Activated CD8-positive, alpha-beta memory T cell treated with anti-CD3 and anti-CD28 coated beads, Interleukin-2, amount 50 U/mL, for 1 hour (primary cell): ENCODE measurements at regions not wholly inside any gene's neighbourhood (a gene's known extent, or its start where the extent isn't known, plus 50 kb on each side); places are given as distances from the start of the nearest gene placed in this dataset.

ENCODE experiments used
- DNase-seq: peaks from one replicate; pipeline ENCODE4 v3.0.0-alpha.2; 2020; ENCODE audit errors: extremely low read depth

DNA sequence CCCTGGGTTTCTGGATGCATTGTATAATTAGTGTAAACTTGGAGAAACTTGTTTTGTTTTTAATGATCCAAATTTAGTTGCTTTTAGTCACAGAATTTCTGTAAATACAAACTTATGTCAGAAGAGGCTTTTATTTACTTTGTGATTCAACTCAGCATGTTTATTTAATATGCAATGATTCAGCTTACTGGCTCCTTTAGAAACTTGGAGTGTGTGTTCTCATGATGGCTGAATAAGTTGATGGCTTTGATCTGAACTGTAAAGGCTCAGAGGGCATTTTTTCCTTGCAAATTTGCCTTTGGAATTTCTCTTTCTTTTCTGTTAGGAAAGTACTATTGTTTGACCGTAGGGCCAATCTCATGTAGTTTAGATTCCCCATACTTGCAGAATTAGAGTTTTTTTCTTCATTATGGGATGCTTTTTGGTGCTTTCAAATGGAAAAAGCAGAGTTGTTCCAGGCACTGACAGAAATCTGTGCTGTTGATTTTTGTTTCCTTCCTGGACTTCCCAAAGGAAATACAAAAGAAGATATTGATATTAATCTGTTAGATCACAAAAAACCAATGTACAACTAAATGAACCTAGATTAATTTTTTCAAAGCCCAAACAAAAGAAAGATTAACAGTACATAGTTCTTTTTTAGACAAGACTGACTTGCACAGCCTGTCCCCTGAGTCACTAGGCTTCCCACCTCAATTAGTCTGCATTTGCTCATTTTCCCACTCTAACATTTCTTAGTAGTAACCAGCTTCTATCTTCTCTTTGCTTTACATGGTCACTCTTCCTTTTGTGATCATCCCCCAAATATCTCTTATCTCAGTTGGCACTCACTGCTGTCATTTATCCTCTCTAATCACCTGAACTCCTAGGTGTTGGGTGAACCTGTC lies 96.8 kb upstream of the AGR3 start:
- DNase-seq, result no peak

DNA sequence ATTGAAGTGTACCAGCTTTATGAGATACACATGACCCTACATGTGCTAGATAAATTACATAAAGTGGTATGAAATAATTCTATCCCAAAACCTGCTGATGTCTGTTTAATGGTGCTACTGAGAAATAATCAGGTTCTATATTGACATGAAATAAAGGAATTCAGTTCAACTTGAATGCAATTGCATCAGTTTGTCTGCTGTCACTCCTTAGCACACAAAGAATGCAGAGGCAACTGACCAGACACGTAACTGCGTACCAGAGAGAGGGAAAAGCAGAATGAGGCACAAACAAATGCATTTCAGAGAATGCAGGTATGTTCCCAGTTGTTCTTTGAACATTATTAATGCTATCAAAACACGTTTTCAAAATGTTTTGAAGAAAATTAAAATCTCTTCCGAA lies 98.8 kb upstream of the AGR3 start:
- DNase-seq, result no peak

DNA sequence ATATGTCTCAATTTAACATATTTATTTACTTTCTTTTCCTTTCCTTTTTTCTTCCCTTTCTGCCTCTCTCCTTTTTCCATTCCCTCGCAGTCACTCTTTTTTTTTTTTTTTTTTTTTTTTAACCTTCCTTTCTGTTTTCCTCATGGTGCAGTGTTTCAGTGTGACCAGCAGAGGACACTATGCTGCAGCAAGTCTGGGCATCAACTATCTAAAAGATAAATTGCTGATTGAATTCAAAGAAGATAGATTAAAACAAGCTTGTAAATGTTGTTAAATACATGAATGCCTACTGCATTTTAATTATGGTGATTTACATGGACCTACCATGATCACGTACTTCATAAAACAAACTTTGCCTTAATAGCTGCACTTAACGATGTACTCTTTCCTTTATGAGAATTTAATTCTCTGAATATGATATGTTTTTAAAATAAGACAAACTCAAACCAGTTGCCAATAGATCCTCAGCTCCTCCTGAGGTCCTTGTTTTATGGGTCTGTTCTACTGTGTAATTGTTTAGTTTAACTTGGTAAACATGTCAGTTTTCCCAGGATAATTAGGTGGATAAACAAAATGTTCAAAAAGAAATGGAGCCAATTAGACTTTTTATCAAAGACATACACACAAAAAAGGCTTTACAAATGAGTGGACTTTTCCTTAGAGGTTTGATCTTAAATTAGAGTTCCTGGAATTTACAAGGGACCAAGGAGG lies 101.0 kb upstream of the AGR3 start:
- no peak for DNase-seq

DNA sequence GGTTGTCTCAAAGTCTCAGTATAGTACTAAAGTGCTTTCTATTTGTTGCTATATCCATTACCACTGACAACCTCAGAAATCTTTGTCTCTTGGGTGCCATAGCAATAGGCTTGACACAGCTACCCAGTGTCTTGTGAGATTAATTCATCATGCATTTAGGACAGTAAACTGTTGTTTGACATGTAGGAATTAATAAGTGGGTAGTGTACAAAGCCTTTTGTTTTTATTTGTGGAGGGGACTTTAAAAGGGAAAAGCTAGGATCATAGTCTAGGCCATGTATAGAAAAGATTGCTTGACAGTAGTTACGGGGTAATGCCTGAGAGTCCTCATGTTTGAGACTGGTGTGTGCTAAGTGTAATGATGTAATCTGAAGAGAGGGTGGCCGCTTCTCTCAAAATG lies 102.6 kb upstream of the AGR3 start:
- DNase-seq, result no peak

DNA sequence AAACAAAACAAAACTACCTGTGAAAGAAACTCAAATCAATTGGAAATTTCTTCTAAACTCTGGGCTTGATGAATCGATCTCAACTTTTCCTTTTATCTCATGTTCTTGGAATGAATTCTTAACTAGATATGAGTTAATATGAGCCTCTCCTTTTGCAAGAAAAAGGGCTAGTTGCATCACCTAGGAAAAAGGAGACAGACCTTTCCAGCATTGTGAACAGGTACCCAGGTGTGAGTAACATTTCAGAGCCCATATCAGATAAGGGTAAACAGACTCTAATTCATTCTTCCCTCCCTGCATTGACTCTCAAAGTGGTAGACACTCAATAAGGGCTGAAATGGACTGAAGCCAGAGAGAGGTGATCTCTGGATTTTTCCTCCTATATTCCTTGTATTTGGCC lies 103.8 kb upstream of the AGR3 start:
- DNase-seq, result no peak

DNA sequence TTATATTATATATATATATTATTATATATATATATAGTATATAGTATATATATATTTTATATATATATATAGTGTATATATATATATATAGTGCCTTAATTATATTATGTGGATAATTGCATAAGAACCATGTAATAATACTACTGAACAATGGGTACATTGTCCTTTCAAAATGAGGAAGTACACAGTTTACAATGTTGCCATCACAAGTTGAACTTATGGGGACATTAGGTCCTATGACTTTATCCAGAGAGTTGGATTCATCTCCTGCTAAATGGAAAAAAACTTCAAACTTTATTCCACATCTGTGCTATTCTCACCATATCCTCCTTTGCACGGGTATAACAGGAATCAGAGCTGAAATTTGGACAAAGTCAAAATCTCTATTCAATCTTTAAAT lies 105.0 kb upstream of the AGR3 start:
- DNase-seq, result no peak

DNA sequence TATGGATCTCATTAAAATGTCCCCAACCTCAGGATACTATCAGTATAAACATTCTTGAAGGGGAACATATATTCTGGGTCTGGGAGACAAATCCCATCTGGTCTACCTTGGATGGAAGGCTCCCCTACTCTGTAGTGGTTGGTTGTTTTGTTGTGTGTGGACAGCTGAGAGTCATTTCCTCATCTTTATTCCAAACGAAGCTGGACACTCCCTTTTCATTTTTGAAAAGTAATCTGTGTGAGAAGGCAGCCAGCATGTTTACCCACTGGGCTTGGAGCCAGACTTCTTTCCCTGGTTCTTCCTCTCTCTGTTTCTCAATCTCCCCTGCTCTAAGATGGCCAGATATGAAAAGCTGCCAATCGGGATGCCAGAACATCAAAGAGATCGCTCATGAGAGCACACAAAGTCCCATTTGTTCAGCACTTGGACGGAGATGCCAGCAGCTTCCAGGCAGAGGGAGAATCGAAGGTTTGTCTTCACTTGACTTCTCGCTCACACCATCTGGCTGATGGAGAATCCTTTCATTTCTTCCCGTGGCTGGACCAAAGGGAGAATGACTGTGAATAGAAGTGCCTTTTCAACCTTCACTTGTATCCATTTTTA lies 108.1 kb upstream of the AGR3 start:
- DNase-seq, result no peak

DNA sequence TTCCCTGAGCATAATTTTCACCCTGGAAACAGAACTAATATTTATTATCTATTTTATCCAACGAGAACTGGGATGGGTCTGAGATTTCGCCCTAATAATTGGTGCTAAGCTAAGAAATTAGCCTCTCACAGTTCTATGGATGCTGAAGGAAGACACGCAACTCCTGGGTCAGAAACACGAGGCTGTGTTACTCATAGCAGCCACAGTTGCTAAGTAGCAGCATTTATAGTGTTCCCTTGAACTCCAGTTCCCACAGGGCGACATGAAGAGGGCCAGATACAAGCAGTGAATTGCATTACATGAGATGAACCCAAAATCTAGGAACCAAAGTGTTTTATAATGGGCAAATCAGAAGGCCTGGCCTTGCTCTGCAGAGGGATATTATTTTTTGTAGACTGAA lies 109.8 kb upstream of the AGR3 start:
- DNase-seq, result no peak

DNA sequence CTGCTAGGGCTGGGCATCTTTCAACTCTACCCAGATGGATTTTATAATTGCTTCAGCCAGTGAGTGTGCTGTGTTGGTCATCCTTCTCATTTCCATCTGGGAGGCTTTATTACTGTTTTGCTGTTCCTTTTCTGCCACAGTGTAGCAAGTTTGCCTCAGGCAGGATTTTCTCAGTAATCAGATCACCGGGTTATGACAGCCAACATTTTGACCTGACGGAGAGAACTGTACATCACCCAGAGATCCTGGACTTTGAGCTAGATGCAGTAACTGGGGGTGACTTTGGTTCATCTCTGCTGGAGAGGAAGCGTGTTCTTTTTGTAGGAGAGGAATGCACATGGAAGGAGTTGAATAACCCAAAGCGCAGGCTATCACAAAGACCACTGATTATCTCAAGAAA lies 111.8 kb upstream of the AGR3 start:
- DNase-seq, result no peak

DNA sequence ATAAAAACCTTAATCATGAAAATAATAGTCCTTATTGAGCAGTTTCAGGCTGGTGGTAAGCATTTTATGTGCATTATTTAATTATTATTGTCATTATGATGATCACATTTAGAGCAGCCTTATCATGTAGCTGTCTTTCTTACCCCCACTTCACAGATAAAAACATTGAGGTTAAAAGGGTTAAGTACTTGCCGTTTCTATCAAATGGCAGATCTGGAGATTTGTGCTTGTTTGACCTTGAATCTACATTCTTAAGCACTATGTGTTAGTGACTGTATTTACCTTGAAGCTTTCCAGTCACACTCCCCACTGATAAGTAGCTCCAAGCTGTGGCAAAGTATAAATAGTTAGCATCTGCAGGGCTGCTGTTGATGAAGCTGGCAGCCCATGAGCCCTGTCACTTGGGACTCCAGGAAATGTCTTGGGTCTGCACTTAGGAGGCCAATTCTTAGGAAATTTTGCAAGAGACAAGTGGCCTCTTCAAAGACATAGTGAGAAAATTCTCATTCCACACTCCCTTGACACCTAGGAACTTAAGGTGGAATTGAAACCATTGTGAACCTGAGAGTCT lies 116.8 kb upstream of the AGR3 start:
- DNase-seq, result no peak

DNA sequence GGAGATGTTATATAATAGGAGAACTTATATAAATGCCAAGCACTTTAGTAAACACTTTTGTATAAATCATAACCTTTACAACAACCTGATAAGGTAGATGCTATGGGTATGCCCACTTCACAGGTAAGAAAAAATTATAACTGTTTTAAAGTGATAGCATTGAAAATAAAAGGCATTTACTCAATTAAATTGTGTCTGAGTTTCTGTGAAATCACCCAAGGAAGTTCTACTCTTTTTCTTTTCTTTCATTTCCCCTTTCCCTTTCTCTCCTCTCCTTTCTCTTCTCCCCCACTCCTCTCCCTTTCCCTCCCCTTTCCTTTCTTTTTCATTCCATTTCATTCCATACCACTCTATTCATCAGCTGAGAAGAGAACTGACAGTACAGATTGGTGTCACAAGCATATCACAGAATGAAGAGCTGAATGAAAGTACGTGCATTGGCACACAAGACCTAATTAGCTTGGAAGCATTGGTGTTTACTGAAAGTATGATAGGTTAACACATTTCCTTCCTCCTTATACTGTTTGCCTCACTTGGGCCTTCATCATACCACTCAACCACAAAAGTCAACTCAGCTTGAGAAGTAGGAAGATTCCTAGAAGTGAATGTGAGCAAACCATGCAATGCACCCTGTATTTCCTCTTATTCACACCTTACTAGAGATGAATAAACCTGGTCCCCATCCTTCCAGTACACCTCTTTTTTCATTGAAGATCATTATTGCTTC lies 117.9 kb upstream of the AGR3 start:
- DNase-seq, result no peak

DNA sequence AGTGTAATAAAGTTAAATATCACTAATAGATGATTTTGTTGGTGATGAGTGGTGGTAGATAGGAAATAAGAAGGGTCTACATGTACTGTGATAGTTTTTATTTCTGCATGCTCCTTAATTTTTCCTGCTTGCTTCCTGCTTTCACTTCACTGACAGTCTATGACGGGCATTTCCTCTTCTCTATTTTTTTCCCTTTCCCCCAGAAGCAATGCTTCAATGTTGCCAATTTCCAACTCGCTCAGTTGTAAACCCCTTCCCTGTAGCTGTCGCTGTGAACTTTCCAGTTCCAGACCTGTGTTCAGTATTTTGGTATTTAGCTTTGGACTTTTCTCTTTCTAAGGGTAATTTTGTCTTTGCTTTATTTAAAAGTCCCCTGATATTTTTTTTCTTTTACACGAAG lies 123.5 kb upstream of the AGR3 start:
- no peak for DNase-seq

DNA sequence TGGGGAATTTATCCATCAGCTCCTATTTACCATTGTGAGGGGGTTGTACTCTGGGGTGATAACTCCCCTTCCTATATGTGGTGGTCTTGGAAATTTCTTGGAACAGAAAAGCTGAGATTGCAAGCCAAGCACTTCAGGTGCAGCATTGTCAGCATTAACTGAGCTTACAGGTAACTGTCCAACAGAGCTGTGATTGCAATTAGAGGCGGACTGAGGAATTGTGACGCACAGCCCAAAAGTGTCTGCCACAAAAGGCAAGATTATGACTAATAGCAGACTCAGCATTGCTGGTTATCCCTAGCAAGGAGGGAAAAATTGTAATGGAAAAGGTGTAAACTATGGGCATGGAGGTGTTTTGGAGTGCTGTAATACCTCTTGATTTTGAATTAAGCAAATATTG lies 126.1 kb upstream of the AGR3 start:
- no peak for DNase-seq

DNA sequence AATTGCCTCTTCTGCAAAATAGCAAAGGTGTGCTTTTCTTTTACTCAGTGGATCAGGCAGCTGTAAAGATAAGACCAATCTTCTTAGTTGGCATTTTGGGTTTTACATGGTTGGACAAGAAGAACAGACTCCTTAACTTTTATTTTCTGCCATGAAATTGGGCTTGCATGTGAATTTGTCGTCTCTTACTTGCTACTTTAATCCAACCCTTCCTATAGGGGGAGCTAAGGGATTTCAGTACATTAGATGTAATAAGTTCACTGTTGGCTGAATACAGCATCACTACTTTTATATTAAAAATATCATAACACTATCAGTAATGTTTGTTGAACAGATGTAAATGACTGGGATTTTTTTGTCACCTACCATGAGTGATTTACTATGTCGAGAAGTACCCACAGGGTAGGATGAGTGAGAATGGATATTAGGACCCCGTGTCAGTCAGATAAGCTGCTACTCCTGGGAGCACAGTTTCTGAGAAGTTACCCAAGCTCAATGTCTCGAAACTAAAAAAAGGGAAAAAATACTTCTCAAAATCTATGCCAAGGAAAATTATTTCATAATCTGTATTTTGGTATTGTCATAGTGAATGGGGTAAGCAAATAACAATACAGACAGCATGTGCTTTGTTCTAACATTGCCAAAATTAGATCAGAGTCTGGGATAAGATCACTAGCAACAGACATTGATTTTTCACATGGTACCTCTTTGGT lies 127.4 kb upstream of the AGR3 start:
- DNase-seq, result no peak

DNA sequence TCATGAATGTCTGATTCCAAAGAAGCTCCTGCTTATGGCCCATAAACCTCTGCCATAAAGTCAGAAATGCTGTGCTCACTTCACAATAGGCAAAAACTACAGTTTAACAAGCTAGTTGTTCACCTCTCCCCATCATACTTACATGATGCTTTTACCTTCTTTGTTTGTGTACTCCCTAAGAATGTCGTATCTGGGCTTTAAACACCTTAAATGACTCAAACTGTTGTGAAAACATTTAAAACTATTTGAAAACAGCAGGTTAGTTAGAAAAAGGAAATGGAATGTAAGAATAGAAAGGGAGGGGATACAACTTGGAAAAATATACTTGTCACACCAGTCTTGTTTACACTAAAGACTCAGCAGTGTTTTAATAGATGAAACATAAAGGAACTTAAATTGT lies 128.2 kb upstream of the AGR3 start:
- no peak for DNase-seq

DNA sequence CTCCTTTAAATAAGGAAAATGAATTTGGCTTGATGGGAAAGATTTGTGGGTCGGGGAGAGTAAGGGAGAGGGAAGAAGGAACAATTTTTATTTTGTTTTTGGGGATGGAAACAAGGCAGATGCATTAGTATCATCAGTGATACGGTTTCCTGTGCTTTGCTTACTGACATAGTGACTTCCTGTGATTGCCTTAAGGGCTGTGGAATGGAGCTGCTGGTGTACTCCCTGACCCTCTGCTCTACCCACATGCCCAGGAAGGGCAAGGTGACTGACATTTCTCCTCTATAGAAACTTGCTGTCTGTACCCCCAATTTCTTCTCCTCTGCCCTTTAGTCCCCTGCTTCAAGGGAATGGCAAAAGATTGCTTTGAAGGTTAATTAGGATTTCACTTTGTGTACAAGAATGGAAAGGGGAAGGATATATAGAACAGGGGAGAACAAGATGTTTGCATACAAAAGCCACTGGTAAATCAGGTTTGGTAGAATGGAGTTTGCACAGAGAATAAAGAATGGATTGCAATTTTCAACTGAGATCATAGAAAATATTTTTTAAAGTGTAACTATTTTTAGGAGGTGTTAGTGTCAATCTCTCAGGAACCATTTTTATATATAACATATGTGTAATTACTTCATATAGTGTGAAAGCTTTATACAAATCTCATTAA lies 129.0 kb upstream of the AGR3 start:
- DNase-seq, result no peak

DNA sequence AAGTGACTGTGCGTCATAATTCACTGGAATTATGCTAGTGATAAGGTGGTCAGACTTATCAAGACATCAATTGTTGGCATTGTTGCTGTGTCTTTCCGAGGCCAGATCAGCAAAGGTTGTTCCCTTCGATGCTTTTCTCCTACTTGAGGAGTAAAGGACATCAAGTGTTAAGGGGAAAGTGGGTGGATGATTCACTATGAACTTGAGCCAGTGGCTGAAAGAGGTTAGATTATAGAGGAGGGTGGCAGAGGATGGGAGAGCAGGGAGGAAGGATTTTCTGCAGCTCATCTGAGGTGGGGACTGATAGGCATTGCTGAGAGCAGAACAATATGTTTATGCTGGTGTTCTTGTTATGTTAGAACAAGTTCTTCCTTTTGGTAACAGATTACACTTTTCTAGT lies 131.4 kb upstream of the AGR3 start:
- DNase-seq, result no peak

DNA sequence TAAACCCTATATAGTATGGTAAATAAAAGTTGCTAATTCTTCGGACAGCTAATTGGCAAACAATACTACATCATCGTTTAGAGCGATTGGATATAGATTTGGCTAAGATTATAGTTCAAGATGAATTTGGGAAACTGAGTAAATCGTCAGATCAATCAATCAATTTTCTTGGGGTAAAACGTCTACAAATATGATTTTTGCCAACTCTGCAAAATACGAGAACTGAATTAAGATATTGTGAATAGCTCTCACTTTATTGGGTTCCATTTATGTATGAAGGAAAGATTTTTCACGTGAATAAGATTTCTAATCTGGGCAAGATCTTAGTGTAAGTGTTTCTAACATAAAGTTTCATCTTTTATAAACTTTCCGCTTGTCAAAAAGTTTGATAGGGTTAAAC lies 132.9 kb upstream of the AGR3 start:
- no peak for DNase-seq

DNA sequence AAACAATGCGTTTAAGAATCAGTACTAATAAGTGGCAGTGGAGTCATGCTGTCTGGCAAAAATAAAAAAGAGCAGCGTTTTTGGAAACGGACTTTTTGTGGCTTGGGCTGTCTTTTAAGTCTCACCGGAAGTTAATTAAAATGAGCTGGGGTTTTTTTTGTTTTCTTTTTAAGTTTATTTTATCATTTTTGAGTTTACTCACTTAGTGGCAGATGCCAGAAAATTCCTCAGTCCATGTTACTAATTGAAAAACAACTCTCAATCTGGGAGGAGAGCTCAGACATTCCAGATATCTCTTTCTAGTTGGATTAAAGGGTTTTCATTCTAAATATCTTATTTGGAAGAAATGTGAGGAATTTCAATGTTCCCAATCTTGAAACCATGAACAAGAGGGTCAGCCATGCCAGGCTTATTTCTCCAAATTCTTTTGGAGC lies 133.8 kb upstream of the AGR3 start:
- DNase-seq, result no peak

DNA sequence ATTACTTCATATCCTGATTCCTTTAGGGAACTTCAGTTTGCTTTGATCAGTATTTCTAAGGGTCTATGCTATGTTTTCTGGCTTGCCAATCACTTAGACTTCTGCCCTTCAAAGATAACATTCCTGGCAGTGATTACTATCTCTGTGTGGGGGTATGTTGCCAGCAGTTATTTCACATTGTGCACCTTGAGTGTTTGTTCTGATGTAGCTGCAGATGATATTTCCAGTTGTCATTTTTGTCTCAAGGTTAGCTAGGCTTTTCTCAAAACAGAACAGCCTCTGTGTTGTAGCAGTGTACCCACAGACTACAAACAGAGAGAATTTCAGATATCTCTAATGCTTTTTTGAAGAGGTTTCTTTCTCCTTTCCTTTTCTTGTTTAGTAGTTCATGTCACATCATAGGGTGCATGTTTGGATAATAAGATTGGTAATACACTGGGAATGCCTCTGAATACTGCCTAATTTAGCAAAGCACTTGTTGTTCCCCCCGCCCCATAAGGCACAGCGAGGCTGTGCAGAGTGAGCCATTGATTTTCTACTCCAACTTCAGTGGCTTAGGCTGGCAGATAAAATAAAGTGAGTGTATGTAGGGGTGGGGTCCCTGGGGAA lies 134.7 kb upstream of the AGR3 start:
- no peak for DNase-seq
